HCT116 (cell line): ENCODE measurements at regions not wholly inside any gene's neighbourhood (a gene's known extent, or its start where the extent isn't known, plus 50 kb on each side); places are given as distances from the start of the nearest gene placed in this dataset.

ENCODE experiments used
- ATAC-seq: fragments of 200-7000 bp; cut with Tn5 transposase; 2 replicates; pipeline ENCODE4 v1.9.1; 2020; ENCODE audit warnings: mild to moderate bottlenecking, moderate library complexity
- BruUV-seq: library from RNA; stranded (reverse); fragments of 400-500 nt; replicated peaks from 2 replicates; lab custom pipeline; 2021; lab: Mats Ljungman, UMichigan
- CTCF ChIA-PET: fragments of 300-600 bp; sonication (Branson Sonifier 250); formaldehyde crosslinking; loops from one replicate; lab custom pipeline; 2021; ENCODE audit warnings: antibody characterized with exemption; lab: Charles Lee
- POLR2A ChIA-PET: fragments of 300-600, 350-600 bp; sonication (Branson Sonifier 250); formaldehyde crosslinking; loops from one replicate; lab custom pipeline; 2021; ENCODE audit warnings: antibody characterized with exemption; lab: Charles Lee
- RAD21 ChIA-PET, 2 experiments: fragments of 300-600 bp; sonication (Branson Sonifier 250); formaldehyde crosslinking; loops; one replicate each; lab custom pipeline; 2023; ENCODE audit warnings: low total read pairs in 2 of 2; ENCODE audit not compliant: uncharacterized antibody in 2 of 2, unreplicated experiment in 2 of 2, low non-redundant PET in 1 of 2; lab: Charles Lee
- DNase-seq: peaks from one replicate; pipeline ENCODE4 v3.0.0-alpha.2; 2010; ENCODE audit warnings: low read depth, low spot score
- H2AFZ ChIP-seq: fragments of 200-600 bp; shearing (Covaris generic), sonication (generic); 2 replicates; pipeline ENCODE4 v1.6.1; 2017; ENCODE audit warnings: low read depth, mixed run types, mixed read lengths, antibody characterized with exemption, low read length; ENCODE audit not compliant: poor library complexity, severe bottlenecking
- H3K27ac ChIP-seq: 2 replicates; pipeline ENCODE4 v1.5.1; 2012; ENCODE audit warnings: low read depth, low read length
- H3K27me3 ChIP-seq: fragments of 200-600 bp; sonication (generic); 2 replicates; pipeline ENCODE4 v1.6.1; 2016; ENCODE audit warnings: mixed run types, low read length, mixed read lengths; ENCODE audit not compliant: insufficient read depth
- H3K36me3 ChIP-seq, 2 experiments: fragments of 200-500 bp in 1 of 2; fragments of 200-600 bp in 1 of 2; sonication (Bioruptor generic) in 1 of 2; sonication (generic) in 1 of 2; 2 replicates each; pipeline versions ENCODE4 v1.5.1 to v1.6.1; 2014 to 2016; ENCODE audit warnings: low read length in 2 of 2, inconsistent platforms in 1 of 2, mixed read lengths in 1 of 2, mixed run types in 1 of 2; ENCODE audit not compliant: insufficient read depth in 2 of 2, control insufficient read depth in 1 of 2
- H3K4me1 ChIP-seq, 2 experiments: fragments of 200-600 bp in 1 of 2; sonication (generic) in 1 of 2; 2 replicates each; pipeline versions ENCODE4 v1.5.1 to v1.6.1; 2012 to 2017; ENCODE audit warnings: low read length in 2 of 2, inconsistent platforms in 1 of 2, mild to moderate bottlenecking in 1 of 2, mixed read lengths in 1 of 2, mixed run types in 1 of 2, moderate library complexity in 1 of 2; ENCODE audit not compliant: insufficient read depth in 2 of 2, control insufficient read depth in 1 of 2
- H3K4me2 ChIP-seq: fragments of 200-600 bp; sonication (generic); 2 replicates; pipeline ENCODE4 v1.6.1; 2017; ENCODE audit warnings: mixed run types, low read length, mixed read lengths
- H3K4me3 ChIP-seq, 2 experiments: fragments of 200-600 bp in 1 of 2; sonication (generic) in 1 of 2; replicated peaks in 1 of 2; 2 replicates each; pipeline ENCODE4 v1.5.1; 2011 to 2016; ENCODE audit warnings: low read length in 2 of 2, control low read depth in 1 of 2, low read depth in 1 of 2, mild to moderate bottlenecking in 1 of 2, mixed read lengths in 1 of 2, mixed run types in 1 of 2
- H3K79me2 ChIP-seq: fragments of 200-600 bp; sonication (generic); 2 replicates; pipeline ENCODE4 v1.6.1; 2017; ENCODE audit warnings: mild to moderate bottlenecking, mixed run types, low read length, moderate library complexity, mixed read lengths; ENCODE audit not compliant: insufficient read depth
- H3K9ac ChIP-seq: fragments of 200-600 bp; sonication (generic); 2 replicates; pipeline ENCODE4 v1.6.1; 2016; ENCODE audit warnings: low read length, mixed read lengths
- H3K9me2 ChIP-seq: fragments of 200-600 bp; sonication (generic), shearing (Covaris generic); 2 replicates; pipeline ENCODE4 v1.6.1; 2017; ENCODE audit warnings: mixed run types, mild to moderate bottlenecking, moderate library complexity; ENCODE audit not compliant: insufficient read depth
- H3K9me3 ChIP-seq, 2 experiments: fragments of 200-500 bp in 1 of 2; fragments of 200-600 bp in 1 of 2; sonication (Bioruptor generic) in 1 of 2; sonication (generic) in 1 of 2; 2 replicates each; pipeline ENCODE4 v1.6.1; 2014 to 2017; ENCODE audit warnings: low read length in 2 of 2, mixed read lengths in 2 of 2, inconsistent platforms in 1 of 2, low read depth in 1 of 2, mild to moderate bottlenecking in 1 of 2, mixed run types in 1 of 2, moderate library complexity in 1 of 2; ENCODE audit not compliant: control insufficient read depth in 1 of 2, insufficient read depth in 1 of 2
- H4K20me1 ChIP-seq: fragments of 200-600 bp; sonication (generic), shearing (Covaris generic); 2 replicates; pipeline ENCODE4 v1.6.1; 2017; ENCODE audit warnings: mixed run types, mild to moderate bottlenecking, moderate library complexity; ENCODE audit not compliant: insufficient read depth
- CBX3 ChIP-seq: IDR thresholded peaks from 2 replicates; pipeline ENCODE4 v1.6.1; 2012; ENCODE audit warnings: low read depth
- CEBPB ChIP-seq: IDR thresholded peaks from 2 replicates; pipeline ENCODE4 v1.6.1; 2012; ENCODE audit warnings: low read depth
- ELF1 ChIP-seq: IDR thresholded peaks from 2 replicates; pipeline ENCODE4 v1.6.1; 2012; ENCODE audit warnings: low read depth, borderline replicate concordance
- EZH2 ChIP-seq: fragments of 200-600 bp; sonication (generic); IDR thresholded peaks from 2 replicates; pipeline ENCODE4 v1.6.1; 2017; ENCODE audit warnings: antibody characterized with exemption, mixed run types
- FOSL1 ChIP-seq: IDR thresholded peaks from 2 replicates; pipeline ENCODE4 v1.6.1; 2012; ENCODE audit warnings: low read depth
- JUND ChIP-seq: IDR thresholded peaks from 2 replicates; pipeline ENCODE4 v1.6.1; 2012
- SP1 ChIP-seq: IDR thresholded peaks from 2 replicates; pipeline ENCODE4 v1.6.1; 2012; ENCODE audit warnings: low read depth
- YY1 ChIP-seq: IDR thresholded peaks from 2 replicates; pipeline ENCODE4 v1.6.1; 2011; ENCODE audit warnings: low read length, low read depth, moderate library complexity, mild to moderate bottlenecking; ENCODE audit not compliant: insufficient replicate concordance; ENCODE audit errors: extremely low read depth
- ZFX ChIP-seq: fragments of 450-650 bp; IDR thresholded peaks from 2 replicates; pipeline ENCODE4 v1.6.1; 2017
- ZNF274 ChIP-seq: fragments of 200-500 bp; sonication (Bioruptor generic); IDR thresholded peaks from 2 replicates; pipeline ENCODE4 v1.6.1; 2014; ENCODE audit warnings: mild to moderate bottlenecking, low read depth, low read length, inconsistent platforms
- intact Hi-C: fragments of 100-400 bp; cut with micrococcal nuclease; formaldehyde crosslinking; loops from 2 replicates; pipeline ENCODE4 v1.10.0; 2022
- TF ChIP-seq, protein P1 (sequence below): IDR thresholded peaks from 2 replicates; pipeline ENCODE4 v1.6.1; 2012
- TF ChIP-seq, protein P2 (sequence below): IDR thresholded peaks from 2 replicates; pipeline ENCODE4 v1.6.1; 2012
- TF ChIP-seq, protein P3 (sequence below): IDR thresholded peaks from 2 replicates; pipeline ENCODE4 v1.6.1; 2012; ENCODE audit warnings: low read depth
- TF ChIP-seq, protein P4 (sequence below), 3 experiments: fragments of 200-600 bp in 1 of 3; sonication (generic) in 1 of 3; IDR thresholded peaks in 2 of 3; conservative IDR thresholded peaks in 1 of 3; 2 replicates each; pipeline ENCODE4 v1.5.1; 2012 to 2017; ENCODE audit warnings: low read depth in 2 of 3, low read length in 2 of 3, antibody characterized with exemption in 1 of 3, borderline replicate concordance in 1 of 3, control low read depth in 1 of 3, mild to moderate bottlenecking in 1 of 3, mixed read lengths in 1 of 3, mixed run types in 1 of 3, moderate library complexity in 1 of 3; ENCODE audit not compliant: insufficient read depth in 1 of 3

DNA sequence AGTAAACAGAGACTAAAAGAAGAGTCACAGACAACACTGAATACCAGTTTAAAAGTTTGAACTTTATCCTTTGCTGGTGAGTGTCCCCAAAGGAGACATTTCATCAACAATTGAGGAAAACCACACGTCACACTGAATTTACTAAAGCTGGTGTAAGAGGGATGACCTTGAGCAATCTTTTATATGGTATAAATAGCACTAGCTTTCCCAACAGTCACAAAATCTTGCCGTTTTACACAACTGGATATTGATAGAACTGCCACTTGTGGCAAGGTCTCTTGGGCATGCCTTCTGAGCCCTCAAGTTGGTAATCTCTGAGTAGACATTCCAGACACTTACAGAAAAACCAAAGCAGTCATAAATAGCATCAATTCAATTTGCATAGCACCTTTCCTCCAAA lies 311.5 kb upstream of the TARS1 start:
- Histone ChIP-seq H3K4me2 (no peak overlapping the region), H3K4me3 (no peak overlapping the region), H2AFZ (no peak overlapping the region), H3K9me2 (no peaks in the 10 kb centered on the region), H3K27ac (no peak overlapping the region), H3K9me3 (no peaks in the 10 kb centered on the region), H4K20me1 (no peaks in the 10 kb centered on the region), H3K4me1 (no peaks in the 10 kb centered on the region), H3K9ac (no peak overlapping the region), H3K36me3 (no peaks in the 10 kb centered on the region), H3K27me3 (no peaks in the 10 kb centered on the region), H3K79me2 (no peaks in the 10 kb centered on the region)
- ChIA-PET POLR2A (no interaction called here), CTCF (no interaction called here), RAD21 (no interaction called here)
- no peak for ATAC-seq
- no peak for TF ChIP-seq CEBPB
- TF ChIP-seq, protein P1, sequence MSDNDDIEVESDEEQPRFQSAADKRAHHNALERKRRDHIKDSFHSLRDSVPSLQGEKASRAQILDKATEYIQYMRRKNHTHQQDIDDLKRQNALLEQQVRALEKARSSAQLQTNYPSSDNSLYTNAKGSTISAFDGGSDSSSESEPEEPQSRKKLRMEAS: no peak
- TF ChIP-seq, protein P2, sequence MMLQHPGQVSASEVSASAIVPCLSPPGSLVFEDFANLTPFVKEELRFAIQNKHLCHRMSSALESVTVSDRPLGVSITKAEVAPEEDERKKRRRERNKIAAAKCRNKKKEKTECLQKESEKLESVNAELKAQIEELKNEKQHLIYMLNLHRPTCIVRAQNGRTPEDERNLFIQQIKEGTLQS: no peak
- TF ChIP-seq CBX3: no peak
- TF ChIP-seq ZNF274: no peak
- TF ChIP-seq JUND: no peak
- no peak for TF ChIP-seq EZH2
- TF ChIP-seq YY1: no peak
- TF ChIP-seq ZFX: no peak
- no peak for TF ChIP-seq SP1
- TF ChIP-seq, protein P3, sequence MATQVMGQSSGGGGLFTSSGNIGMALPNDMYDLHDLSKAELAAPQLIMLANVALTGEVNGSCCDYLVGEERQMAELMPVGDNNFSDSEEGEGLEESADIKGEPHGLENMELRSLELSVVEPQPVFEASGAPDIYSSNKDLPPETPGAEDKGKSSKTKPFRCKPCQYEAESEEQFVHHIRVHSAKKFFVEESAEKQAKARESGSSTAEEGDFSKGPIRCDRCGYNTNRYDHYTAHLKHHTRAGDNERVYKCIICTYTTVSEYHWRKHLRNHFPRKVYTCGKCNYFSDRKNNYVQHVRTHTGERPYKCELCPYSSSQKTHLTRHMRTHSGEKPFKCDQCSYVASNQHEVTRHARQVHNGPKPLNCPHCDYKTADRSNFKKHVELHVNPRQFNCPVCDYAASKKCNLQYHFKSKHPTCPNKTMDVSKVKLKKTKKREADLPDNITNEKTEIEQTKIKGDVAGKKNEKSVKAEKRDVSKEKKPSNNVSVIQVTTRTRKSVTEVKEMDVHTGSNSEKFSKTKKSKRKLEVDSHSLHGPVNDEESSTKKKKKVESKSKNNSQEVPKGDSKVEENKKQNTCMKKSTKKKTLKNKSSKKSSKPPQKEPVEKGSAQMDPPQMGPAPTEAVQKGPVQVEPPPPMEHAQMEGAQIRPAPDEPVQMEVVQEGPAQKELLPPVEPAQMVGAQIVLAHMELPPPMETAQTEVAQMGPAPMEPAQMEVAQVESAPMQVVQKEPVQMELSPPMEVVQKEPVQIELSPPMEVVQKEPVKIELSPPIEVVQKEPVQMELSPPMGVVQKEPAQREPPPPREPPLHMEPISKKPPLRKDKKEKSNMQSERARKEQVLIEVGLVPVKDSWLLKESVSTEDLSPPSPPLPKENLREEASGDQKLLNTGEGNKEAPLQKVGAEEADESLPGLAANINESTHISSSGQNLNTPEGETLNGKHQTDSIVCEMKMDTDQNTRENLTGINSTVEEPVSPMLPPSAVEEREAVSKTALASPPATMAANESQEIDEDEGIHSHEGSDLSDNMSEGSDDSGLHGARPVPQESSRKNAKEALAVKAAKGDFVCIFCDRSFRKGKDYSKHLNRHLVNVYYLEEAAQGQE: no peak
- no peak for TF ChIP-seq FOSL1
- TF ChIP-seq, protein P4, sequence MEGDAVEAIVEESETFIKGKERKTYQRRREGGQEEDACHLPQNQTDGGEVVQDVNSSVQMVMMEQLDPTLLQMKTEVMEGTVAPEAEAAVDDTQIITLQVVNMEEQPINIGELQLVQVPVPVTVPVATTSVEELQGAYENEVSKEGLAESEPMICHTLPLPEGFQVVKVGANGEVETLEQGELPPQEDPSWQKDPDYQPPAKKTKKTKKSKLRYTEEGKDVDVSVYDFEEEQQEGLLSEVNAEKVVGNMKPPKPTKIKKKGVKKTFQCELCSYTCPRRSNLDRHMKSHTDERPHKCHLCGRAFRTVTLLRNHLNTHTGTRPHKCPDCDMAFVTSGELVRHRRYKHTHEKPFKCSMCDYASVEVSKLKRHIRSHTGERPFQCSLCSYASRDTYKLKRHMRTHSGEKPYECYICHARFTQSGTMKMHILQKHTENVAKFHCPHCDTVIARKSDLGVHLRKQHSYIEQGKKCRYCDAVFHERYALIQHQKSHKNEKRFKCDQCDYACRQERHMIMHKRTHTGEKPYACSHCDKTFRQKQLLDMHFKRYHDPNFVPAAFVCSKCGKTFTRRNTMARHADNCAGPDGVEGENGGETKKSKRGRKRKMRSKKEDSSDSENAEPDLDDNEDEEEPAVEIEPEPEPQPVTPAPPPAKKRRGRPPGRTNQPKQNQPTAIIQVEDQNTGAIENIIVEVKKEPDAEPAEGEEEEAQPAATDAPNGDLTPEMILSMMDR (IDR thresholded peaks at IDR 0.05 in 2 of 3, conservative IDR thresholded peaks at IDR 0.05 in 1 of 3; ENCODE audit: borderline replicate concordance in 1 of 3, insufficient read depth in 1 of 3, low read depth in 2 of 3, low read length in 2 of 3): no peak
- no peak for TF ChIP-seq ELF1
- BruUV-seq: no TSS peak
- intact Hi-C loops: no loop called here
- no peak for DNase-seq
